ENCODE measurements at regions not wholly inside any gene's neighbourhood (a gene's known extent, or its start where the extent isn't known, plus 50 kb on each side); places are given as distances from the start of the nearest gene placed in this dataset.

DNA sequence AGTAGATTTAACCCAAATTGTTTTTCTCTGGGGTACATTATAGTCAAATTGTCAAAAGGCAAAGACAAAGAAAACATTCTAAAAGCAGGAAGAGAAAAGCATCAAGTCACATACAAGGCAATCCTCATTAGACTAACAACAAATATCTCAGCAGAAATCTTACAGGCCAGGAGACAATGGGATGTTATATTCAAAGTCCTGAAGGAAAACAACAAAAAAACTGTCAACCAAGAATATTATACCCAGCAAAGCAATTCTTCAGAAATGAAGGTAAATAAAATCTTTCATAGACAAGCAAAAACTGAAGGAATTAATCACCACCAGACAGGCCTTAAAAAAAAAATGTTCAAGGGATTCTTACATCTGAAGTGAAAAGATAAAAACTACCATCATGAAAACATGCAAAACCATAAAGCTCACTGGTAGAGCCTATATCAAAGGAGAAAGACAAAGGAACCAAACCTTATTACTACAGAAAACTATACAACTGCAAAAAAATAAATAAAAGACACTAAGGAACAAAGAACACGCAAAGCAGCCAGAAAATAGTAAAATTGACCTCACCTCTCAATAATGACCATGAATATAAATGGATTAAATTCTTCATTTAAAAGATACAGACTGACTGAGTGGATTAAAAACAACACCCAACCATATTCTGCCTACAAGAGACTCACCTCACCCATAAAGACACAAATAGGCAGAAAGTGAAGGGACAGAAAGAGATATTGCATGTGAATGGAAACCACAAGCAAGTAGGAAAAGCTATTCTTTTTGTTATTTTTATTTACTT lies 113.8 kb upstream of the ZC3H11B start:
- TF ChIP-seq, protein P1, sequence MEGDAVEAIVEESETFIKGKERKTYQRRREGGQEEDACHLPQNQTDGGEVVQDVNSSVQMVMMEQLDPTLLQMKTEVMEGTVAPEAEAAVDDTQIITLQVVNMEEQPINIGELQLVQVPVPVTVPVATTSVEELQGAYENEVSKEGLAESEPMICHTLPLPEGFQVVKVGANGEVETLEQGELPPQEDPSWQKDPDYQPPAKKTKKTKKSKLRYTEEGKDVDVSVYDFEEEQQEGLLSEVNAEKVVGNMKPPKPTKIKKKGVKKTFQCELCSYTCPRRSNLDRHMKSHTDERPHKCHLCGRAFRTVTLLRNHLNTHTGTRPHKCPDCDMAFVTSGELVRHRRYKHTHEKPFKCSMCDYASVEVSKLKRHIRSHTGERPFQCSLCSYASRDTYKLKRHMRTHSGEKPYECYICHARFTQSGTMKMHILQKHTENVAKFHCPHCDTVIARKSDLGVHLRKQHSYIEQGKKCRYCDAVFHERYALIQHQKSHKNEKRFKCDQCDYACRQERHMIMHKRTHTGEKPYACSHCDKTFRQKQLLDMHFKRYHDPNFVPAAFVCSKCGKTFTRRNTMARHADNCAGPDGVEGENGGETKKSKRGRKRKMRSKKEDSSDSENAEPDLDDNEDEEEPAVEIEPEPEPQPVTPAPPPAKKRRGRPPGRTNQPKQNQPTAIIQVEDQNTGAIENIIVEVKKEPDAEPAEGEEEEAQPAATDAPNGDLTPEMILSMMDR (tag by site-specific recombination; IDR thresholded peaks at IDR 0.05): no peak
- TF ChIP-seq ZNF350 (tag by site-specific recombination; IDR thresholded peaks at IDR 0.05) (no peak), ZNF423 (tag by site-specific recombination; IDR thresholded peaks at IDR 0.05) (no peak), ZNF747 (tag by site-specific recombination; IDR thresholded peaks at IDR 0.05) (no peak), ZNF792 (tag by site-specific recombination; IDR thresholded peaks at IDR 0.05) (no peak), ZNF274 (IDR thresholded peaks at IDR 0.05; ENCODE audit: low read length) (no peak), ZNF274 (tag by site-specific recombination; IDR thresholded peaks at IDR 0.05; ENCODE audit: borderline replicate concordance) (no peak), ZNF292 (tag by site-specific recombination; IDR thresholded peaks at IDR 0.05; ENCODE audit: borderline replicate concordance, low read depth) (no peak), ZNF560 (tag by site-specific recombination; IDR thresholded peaks at IDR 0.05; ENCODE audit: borderline replicate concordance) (no peak), ZNF366 (tag by site-specific recombination; conservative IDR thresholded peaks at IDR 0.05) (no peak), SETDB1 (IDR thresholded peaks at IDR 0.05; ENCODE audit: insufficient read length, low read length) (peak; percentile 99), ZBTB17 (tag by site-specific recombination; IDR thresholded peaks at IDR 0.05) (no peak)
- TF ChIP-seq, protein P2, sequence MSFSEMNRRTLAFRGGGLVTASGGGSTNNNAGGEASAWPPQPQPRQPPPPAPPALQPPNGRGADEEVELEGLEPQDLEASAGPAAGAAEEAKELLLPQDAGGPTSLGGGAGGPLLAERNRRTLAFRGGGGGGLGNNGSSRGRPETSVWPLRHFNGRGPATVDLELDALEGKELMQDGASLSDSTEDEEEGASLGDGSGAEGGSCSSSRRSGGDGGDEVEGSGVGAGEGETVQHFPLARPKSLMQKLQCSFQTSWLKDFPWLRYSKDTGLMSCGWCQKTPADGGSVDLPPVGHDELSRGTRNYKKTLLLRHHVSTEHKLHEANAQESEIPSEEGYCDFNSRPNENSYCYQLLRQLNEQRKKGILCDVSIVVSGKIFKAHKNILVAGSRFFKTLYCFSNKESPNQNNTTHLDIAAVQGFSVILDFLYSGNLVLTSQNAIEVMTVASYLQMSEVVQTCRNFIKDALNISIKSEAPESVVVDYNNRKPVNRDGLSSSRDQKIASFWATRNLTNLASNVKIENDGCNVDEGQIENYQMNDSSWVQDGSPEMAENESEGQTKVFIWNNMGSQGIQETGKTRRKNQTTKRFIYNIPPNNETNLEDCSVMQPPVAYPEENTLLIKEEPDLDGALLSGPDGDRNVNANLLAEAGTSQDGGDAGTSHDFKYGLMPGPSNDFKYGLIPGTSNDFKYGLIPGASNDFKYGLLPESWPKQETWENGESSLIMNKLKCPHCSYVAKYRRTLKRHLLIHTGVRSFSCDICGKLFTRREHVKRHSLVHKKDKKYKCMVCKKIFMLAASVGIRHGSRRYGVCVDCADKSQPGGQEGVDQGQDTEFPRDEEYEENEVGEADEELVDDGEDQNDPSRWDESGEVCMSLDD (tag by site-specific recombination; IDR thresholded peaks at IDR 0.05): no peak
